ENCODE measurements at regions not wholly inside any gene's neighbourhood (a gene's known extent, or its start where the extent isn't known, plus 50 kb on each side); places are given as distances from the start of the nearest gene placed in this dataset.

- H3K27ac Mint-ChIP-seq = no peak overlapping the region
- no peaks in the 10 kb centered on the region for H3K36me3 Mint-ChIP-seq (ENCODE audit: insufficient read depth)
- no peak for ATAC-seq (replicated peaks)
- no peaks in the 10 kb centered on the region for H3K4me1 Mint-ChIP-seq (ENCODE audit: low read depth in 2 of 2)
- DNase-seq = no peak
- H3K27me3 Mint-ChIP-seq = peaks cover 11 to 49% of the 10 kb centered on the region in 2 donors
- H3K9me3 Mint-ChIP-seq = peaks cover 0 to 2% of the 10 kb centered on the region in 2 donors
- no peak overlapping the region for H3K4me3 Mint-ChIP-seq
Measured at GRCh38 chr18:57299931-57300330, 52.4 kb upstream of the ST8SIA3 start.

- H3K36me3 Mint-ChIP-seq (ENCODE audit: insufficient read depth) = no peaks in the 10 kb centered on the region
- no peak for ATAC-seq (replicated peaks)
Measured at GRCh38 chr18:57301573-57302559, 50.5 kb upstream of the ST8SIA3 start.

More at GRCh38 chr18:57301573-57302559, 50.5 kb upstream of the ST8SIA3 start:
- H3K4me1 Mint-ChIP-seq (ENCODE audit: low read depth in 2 of 2) = no peaks in the 10 kb centered on the region
- peaks cover 0 to 2% of the 10 kb centered on the region in 2 donors for H3K9me3 Mint-ChIP-seq
- H3K27me3 Mint-ChIP-seq = peaks cover 11 to 48% of the 10 kb centered on the region in 2 donors
- H3K27ac Mint-ChIP-seq = no peak overlapping the region
- no peak for DNase-seq
- H3K4me3 Mint-ChIP-seq = no peak overlapping the region
